C4-2B (cell line): ENCODE measurements at regions not wholly inside any gene's neighbourhood (a gene's known extent, or its start where the extent isn't known, plus 50 kb on each side); places are given as distances from the start of the nearest gene placed in this dataset.

ENCODE experiments used
- ZFX ChIP-seq: fragments of 450-650 bp; IDR thresholded peaks from 2 replicates; pipeline ENCODE4 v1.6.1; 2017
- TF ChIP-seq, protein P1 (sequence below): fragments of 450-650 bp; conservative IDR thresholded peaks from 2 replicates; pipeline ENCODE4 v1.5.1; 2017; ENCODE audit warnings: mild to moderate bottlenecking

DNA sequence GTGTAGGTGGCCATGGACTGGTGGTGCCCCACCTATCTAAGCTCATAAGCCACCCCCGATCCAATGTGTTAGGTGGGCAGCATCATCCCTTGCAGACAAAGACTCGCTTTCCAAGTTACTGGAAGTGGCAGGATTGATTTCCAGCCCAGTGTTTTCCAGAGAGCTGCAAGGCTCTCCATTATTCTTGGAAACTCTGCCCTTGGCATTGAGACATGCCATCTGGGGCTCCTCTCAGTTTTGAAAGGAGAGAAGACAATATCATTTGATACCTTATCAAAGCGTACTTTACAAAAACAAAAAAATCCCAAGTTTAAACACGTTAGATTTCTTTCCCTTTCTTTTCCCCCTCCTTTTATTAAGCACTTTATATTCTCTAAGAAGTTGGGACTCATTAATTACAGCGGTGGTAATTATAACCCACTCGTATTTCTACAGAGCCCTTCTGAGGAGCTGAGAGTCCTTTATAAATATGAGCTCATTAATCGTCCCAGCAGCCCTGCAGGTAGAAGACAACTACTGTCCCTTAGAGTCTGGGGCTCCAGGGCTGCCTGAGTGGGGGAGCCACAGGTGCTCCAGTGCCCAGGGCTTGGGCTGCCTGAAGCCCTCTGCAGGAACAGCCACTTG, 226.1 kb downstream of the TLE3 start:
- TF ChIP-seq, protein P1, sequence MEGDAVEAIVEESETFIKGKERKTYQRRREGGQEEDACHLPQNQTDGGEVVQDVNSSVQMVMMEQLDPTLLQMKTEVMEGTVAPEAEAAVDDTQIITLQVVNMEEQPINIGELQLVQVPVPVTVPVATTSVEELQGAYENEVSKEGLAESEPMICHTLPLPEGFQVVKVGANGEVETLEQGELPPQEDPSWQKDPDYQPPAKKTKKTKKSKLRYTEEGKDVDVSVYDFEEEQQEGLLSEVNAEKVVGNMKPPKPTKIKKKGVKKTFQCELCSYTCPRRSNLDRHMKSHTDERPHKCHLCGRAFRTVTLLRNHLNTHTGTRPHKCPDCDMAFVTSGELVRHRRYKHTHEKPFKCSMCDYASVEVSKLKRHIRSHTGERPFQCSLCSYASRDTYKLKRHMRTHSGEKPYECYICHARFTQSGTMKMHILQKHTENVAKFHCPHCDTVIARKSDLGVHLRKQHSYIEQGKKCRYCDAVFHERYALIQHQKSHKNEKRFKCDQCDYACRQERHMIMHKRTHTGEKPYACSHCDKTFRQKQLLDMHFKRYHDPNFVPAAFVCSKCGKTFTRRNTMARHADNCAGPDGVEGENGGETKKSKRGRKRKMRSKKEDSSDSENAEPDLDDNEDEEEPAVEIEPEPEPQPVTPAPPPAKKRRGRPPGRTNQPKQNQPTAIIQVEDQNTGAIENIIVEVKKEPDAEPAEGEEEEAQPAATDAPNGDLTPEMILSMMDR = no peak
- TF ChIP-seq ZFX = no peak
